BJ (cell line): ENCODE measurements at regions not wholly inside any gene's neighbourhood (a gene's known extent, or its start where the extent isn't known, plus 50 kb on each side); places are given as distances from the start of the nearest gene placed in this dataset.

Source experiments
- CTCF ChIA-PET: fragments of 350-600 bp; formaldehyde crosslinking; extraction: SDS; loops from one replicate; lab custom pipeline; 2021; ENCODE audit warnings: antibody characterized with exemption, inconsistent platforms; lab: Yijun Ruan, JAX
- POLR2A ChIA-PET: fragments of 300-600 bp; sonication (Branson Sonifier 250); formaldehyde crosslinking; extraction: SDS; loops from one replicate; lab custom pipeline; 2021; ENCODE audit warnings: antibody characterized with exemption; lab: Charles Lee
- DNase-seq: peaks from one replicate; pipeline ENCODE4 v3.0.0-alpha.2; 2011; ENCODE audit warnings: low read depth
- H3K27me3 ChIP-seq: 2 replicates; pipeline ENCODE4 v1.6.0; 2011; ENCODE audit warnings: low read length; ENCODE audit not compliant: control insufficient read depth, insufficient read depth
- H3K36me3 ChIP-seq: 2 replicates; pipeline ENCODE4 v1.5.1; 2011; ENCODE audit warnings: low read length; ENCODE audit not compliant: control insufficient read depth, insufficient read depth
- H3K4me3 ChIP-seq: 2 replicates; pipeline ENCODE4 v1.5.1; 2011; ENCODE audit warnings: low read depth, mild to moderate bottlenecking, control low read depth, low read length
- TF ChIP-seq, protein P1 (sequence below): IDR thresholded peaks from 2 replicates; pipeline ENCODE4 v1.5.1; 2011; ENCODE audit warnings: low read depth, mild to moderate bottlenecking, control low read depth, inconsistent platforms, low read length, moderate library complexity; ENCODE audit not compliant: insufficient read depth

DNA sequence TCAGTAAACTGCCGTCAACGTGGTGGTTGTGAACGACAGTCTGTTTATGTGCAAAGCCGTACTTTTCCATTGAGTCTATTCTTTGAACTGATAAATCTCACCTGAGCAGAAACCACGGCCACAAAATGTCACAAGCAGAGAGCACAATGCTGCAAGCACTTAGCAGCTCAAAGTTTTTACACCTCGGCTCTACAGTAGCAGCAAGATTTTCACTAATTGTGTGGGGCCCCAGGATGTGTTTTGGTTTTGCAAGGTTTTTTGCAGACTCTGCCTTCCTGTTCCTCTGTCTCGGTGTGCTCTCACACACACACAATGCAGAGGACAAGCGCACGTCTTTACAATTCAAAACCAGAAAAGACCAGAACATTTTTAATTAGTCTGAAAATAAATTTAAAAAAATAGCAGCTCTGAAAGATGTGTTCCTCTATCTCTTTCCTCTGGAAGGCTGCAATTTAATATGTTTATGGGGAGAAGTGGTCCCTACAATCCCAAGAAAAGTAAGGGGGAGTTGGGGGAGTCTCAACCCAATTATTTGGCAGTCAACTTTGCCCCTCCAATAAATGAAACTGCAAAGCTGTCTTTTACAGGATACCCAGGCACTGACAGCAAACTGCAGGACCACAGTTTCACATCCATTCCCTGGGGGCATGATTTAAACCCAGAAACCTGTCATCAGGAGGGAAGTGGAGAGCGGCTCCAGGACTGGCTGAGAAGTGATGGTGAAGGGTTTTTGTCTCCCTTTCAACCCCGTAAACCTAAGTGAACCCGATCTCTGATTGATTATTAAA lies 73.8 kb upstream of the SFMBT2 start:
- Histone ChIP-seq H3K36me3 (no peaks in the 10 kb centered on the region), H3K4me3 (no peak overlapping the region), H3K27me3 (no peaks in the 10 kb centered on the region)
- ChIA-PET CTCF (no interaction called here), POLR2A (no interaction called here)
- TF ChIP-seq, protein P1, sequence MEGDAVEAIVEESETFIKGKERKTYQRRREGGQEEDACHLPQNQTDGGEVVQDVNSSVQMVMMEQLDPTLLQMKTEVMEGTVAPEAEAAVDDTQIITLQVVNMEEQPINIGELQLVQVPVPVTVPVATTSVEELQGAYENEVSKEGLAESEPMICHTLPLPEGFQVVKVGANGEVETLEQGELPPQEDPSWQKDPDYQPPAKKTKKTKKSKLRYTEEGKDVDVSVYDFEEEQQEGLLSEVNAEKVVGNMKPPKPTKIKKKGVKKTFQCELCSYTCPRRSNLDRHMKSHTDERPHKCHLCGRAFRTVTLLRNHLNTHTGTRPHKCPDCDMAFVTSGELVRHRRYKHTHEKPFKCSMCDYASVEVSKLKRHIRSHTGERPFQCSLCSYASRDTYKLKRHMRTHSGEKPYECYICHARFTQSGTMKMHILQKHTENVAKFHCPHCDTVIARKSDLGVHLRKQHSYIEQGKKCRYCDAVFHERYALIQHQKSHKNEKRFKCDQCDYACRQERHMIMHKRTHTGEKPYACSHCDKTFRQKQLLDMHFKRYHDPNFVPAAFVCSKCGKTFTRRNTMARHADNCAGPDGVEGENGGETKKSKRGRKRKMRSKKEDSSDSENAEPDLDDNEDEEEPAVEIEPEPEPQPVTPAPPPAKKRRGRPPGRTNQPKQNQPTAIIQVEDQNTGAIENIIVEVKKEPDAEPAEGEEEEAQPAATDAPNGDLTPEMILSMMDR, result no peak
- no peak for DNase-seq

DNA sequence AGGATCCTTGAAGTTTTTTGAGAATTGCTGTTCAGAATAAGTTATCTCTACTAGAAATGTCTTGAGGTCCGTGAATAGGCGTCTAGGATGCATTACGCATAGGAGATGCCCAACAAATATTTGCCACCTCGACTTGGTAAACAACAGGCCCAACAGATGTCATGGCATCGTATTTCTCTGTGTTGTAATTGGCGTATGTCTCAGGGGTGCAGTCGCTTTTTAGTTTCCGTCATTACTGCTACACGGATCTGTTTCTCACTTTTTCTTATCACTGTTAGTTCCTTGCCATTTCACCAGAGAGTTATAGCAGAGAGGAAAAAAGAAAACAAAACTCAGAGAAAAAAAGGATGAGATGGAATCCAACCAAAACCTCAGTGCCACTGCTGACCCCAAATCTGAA lies 73.0 kb upstream of the SFMBT2 start:
- no peak for DNase-seq
- ChIA-PET POLR2A (no interaction called here), CTCF (no interaction called here)
- no peaks in the 10 kb centered on the region for H3K36me3 ChIP-seq
- no peaks in the 10 kb centered on the region for H3K27me3 ChIP-seq
- no peak overlapping the region for H3K4me3 ChIP-seq
- TF ChIP-seq, protein P1, result no peak

DNA sequence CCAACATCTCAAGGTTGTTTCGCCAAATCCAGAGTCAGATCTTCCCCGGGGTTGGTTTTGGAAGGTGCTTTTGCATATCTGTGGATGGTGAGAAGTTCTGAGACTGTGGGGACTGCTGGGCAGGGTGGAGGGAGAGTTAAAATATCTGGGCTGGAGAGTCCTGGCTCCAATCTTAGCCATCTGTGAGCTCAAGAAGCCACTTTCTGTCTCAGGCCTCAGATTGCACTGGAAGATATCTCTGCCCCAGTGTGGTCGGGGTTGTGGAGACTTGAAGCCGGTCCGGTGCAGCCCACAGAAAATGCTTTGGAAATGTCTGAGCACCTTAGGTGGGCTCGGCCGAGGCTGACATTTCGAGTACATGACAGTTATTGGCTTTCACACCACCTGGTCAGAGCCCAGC lies 72.2 kb upstream of the SFMBT2 start:
- Histone ChIP-seq H3K36me3 (no peaks in the 10 kb centered on the region), H3K4me3 (no peak overlapping the region), H3K27me3 (no peaks in the 10 kb centered on the region)
- TF ChIP-seq, protein P1, result no peak
- ChIA-PET POLR2A (no interaction called here), CTCF (no interaction called here)
- DNase-seq, result no peak

DNA sequence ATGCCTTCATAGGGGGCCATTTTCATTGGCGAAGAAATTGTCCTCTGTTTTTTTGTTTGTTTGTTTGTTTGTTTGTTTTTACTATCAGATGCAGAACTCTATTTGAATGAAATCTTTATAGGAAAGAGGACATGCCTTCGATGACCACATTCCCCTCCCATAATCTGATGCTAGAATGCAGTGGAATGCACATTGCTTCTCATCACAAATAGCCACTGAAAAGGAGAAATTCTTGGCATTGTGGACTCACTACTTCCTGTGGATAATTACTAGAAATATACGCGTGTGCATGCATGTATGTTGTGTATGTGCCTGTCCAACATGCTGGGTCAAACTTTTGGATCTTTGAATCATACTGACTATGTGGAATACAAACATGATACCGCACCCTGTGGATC lies 70.5 kb upstream of the SFMBT2 start:
- H3K36me3 ChIP-seq, result no peaks in the 10 kb centered on the region
- TF ChIP-seq, protein P1, result no peak
- H3K27me3 ChIP-seq, result no peaks in the 10 kb centered on the region
- ChIA-PET POLR2A (no interaction called here), CTCF (no interaction called here)
- DNase-seq, result no peak
- H3K4me3 ChIP-seq, result no peak overlapping the region

DNA sequence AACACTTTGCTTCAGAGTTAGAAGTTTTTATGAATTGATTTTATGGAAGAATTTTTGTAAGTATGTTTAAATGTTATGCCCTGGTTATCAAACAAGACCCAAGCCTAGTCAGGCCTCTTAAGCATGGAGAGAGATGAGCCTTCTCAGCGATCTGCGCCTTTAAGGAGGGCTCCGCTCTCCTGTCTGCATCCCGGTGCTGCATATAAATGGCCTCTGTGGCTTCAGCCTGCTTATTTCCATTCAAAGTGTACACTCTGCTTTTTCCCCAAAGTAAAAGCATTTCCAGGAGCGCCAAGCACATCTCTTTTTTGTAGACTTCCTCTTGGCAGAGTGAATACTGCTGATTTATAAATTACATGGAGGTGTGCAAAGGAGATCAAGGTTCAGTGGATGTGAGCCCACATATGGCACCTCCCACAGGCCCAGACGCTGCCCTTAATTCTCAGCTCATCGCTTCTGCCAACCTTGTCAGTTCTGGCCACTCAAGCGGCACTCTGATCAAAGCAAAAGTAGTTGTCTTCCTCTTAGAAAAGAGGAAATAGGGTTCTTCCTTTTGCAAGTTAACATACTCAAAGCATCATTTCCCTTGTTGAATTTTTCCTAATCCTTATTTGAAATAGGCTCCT lies 70.0 kb upstream of the SFMBT2 start:
- no peak for DNase-seq
- no peaks in the 10 kb centered on the region for H3K36me3 ChIP-seq
- ChIA-PET POLR2A (no interaction called here), CTCF (no interaction called here)
- TF ChIP-seq, protein P1, result no peak
- H3K27me3 ChIP-seq, result no peaks in the 10 kb centered on the region
- no peak overlapping the region for H3K4me3 ChIP-seq
